ENCODE measurements at regions not wholly inside any gene's neighbourhood (a gene's known extent, or its start where the extent isn't known, plus 50 kb on each side); places are given as distances from the start of the nearest gene placed in this dataset.
"Not testable (repeated sequence)": the region's sequence is repeated elsewhere in the genome, so short reads cannot be mapped to it uniquely, and the experiment has no call there.

DNA sequence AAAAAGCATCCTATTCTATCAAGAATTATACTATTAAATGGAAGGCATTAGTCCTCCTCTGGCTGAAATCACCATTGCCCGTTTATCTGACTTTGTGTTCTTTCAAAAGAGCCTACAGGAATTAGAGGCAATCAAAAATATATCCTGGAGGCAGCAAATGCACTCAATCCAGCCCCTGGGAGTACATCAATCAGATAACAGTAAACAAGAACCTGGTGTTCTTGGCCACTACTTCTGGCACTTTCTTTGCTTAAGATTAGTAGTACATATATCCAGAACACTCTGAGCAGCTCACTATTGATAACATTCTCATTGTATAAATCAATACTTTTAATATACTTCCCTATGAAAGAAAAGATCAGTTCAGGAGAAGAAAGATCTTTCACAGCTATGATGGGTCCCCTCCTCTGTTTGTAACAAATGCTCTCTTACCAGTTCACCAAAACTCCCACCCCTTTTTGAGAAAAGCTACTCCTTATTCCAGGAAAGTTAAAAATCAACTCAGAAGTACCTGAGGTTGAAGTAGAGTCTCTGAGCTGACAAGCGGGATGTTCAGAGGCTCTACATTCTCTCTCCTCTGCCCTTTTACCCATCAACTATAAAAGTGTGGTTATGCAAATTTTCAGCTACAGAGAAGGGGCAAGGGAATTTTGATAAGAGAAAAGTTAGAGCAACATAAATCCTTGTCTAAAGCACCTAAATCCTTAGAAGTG is 176.0 kb downstream of the COX18 start:
- Mint-ChIP-seq H3K36me3 (ENCODE audit: insufficient read depth in 2 of 2) (no peaks in the 10 kb centered on the region), H3K27me3 (ENCODE audit: low read depth) (peaks cover 28% of the 10 kb centered on the region), H3K4me3 (no peak overlapping the region), H3K9me3 (peaks cover 0 to 1% of the 10 kb centered on the region in 2 donors), H3K27ac (no peak overlapping the region), H3K4me1 (ENCODE audit: low read depth) (no peaks in the 10 kb centered on the region)
- no peak for DNase-seq
- no peak for ATAC-seq (replicated peaks in 1 of 2)

DNA sequence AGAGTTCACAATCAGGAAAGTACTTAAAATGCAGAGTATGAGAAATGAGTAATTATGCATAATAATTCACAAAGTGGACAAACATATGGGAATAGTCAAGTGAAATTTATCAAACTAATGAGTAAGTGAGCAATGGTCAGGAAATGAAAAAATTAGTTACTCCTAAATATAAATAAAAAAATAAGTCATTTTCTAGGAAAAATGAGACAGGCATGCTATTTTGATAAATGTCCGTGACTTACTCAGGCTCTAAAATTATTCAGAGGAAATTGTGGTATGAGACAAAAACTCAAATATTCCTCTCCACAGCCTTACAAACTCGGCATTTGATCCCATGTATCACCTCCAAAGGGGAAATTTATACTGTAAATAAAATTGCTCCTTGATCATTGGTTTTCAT is 181.2 kb downstream of the COX18 start:
- Mint-ChIP-seq H3K9me3 (peaks cover 0 to under 1% of the 10 kb centered on the region in 2 donors), H3K36me3 (ENCODE audit: insufficient read depth in 2 of 2) (no peaks in the 10 kb centered on the region), H3K27ac (no peak overlapping the region), H3K27me3 (ENCODE audit: low read depth) (peaks cover 15% of the 10 kb centered on the region), H3K4me1 (ENCODE audit: low read depth) (no peaks in the 10 kb centered on the region), H3K4me3 (no peak overlapping the region)
- no peak for DNase-seq
- no peak for ATAC-seq (replicated peaks in 1 of 2)

DNA sequence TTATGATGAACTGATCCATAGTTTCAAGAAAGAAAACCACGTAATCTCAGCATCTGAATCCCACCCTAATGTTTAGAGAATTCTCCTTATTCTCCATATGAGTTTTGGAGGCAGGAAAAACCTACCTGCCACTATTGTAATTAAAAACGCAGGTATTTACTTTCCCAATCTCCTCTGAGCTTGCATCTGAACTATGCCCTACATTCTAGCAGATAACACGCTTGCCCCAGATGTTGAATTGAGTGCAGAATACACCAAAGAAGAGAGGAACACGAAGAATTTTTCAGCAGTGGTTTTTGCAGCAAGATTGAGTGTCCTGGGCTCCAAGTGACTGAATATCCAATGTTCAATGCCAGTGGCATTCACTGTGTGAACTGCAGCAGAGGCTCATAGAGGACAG is 182.4 kb downstream of the COX18 start:
- no peaks in the 10 kb centered on the region for H3K36me3 Mint-ChIP-seq (ENCODE audit: insufficient read depth in 2 of 2)
- H3K9me3 Mint-ChIP-seq = peaks cover 0 to 1% of the 10 kb centered on the region in 2 donors
- H3K4me3 Mint-ChIP-seq = no peak overlapping the region
- no peak for ATAC-seq (replicated peaks in 1 of 2)
- no peak overlapping the region for H3K27ac Mint-ChIP-seq
- no peak for DNase-seq
- H3K27me3 Mint-ChIP-seq (ENCODE audit: low read depth) = peaks cover 5% of the 10 kb centered on the region
- no peaks in the 10 kb centered on the region for H3K4me1 Mint-ChIP-seq (ENCODE audit: low read depth)

DNA sequence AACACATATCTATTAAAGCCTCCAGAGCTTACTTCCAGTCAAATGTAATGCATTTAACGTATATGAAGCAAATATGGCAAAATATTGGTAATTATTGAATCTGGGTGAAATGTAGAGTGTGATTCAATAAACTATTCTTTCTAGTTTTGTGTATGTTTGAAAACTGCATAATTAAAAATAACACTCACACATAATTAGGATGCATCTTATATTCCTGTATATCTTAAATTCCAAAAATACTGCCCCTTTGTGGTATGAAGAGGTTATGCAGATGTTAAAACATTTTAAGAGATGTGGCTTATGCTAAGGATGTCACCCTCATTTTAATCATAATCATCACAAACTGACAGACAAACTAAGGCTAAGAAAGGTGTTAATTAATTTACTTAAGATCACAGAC is 182.9 kb downstream of the COX18 start:
- peaks cover 0 to 1% of the 10 kb centered on the region in 2 donors for H3K9me3 Mint-ChIP-seq

DNA sequence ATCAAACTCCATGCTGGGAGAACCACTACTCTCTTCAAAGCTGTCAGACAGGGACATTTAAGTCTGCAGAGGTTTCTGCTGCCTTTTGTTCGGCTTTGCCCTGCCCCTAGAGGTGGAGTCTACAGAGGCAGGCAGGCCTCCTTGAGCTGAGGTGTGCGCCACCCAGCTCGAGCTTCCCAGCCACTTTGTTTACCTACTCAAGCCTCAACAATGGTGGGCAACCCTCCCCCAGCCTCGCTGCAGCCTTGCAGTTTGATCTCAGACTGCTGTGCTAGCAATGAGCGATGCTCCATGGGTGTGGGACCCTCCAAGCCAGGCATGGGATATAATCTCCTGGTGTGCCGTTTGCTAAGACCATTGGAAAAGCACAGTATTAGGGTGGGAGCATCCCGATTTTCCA is 185.3 kb downstream of the COX18 start:
- not testable (repeated sequence) for H3K36me3 Mint-ChIP-seq (ENCODE audit: insufficient read depth in 2 of 2); H3K27me3 Mint-ChIP-seq (ENCODE audit: low read depth); H3K9me3 Mint-ChIP-seq; H3K4me1 Mint-ChIP-seq (ENCODE audit: low read depth); H3K4me3 Mint-ChIP-seq; H3K27ac Mint-ChIP-seq; DNase-seq; ATAC-seq (replicated peaks in 1 of 2)

More for the DNA sequence above, 182.9 kb downstream of the COX18 start:
- H3K27ac Mint-ChIP-seq = no peak overlapping the region
- no peak overlapping the region for H3K4me3 Mint-ChIP-seq
- ATAC-seq (replicated peaks in 1 of 2) (no peak), DNase-seq (no peak)
- no peaks in the 10 kb centered on the region for H3K36me3 Mint-ChIP-seq (ENCODE audit: insufficient read depth in 2 of 2)
- no peaks in the 10 kb centered on the region for H3K27me3 Mint-ChIP-seq (ENCODE audit: low read depth)
- no peaks in the 10 kb centered on the region for H3K4me1 Mint-ChIP-seq (ENCODE audit: low read depth)

DNA sequence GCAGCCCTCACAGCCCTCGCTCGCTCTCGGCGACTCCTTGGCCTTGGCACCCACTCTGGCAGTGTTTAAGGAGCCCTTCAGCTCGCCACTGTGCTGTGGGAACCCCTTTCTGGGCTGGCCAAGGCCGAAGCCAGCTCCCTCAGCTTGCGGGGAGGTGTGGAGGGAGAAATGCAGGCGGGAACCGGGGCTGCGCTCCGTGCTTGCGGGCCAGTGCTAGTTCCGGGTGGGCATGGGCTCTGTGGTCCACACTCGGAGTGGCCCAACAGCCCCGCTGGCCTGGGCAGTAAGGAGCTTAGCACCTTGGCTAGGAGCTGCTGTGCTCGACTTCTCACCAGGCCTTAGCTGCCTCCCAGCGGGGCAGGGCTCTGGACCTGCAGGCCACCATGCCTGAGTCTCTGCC is 192.6 kb downstream of the COX18 start:
- Mint-ChIP-seq H3K4me1 (ENCODE audit: low read depth) (no peaks in the 10 kb centered on the region), H3K27me3 (ENCODE audit: low read depth) (no peaks in the 10 kb centered on the region), H3K36me3 (ENCODE audit: insufficient read depth in 2 of 2) (no peaks in the 10 kb centered on the region), H3K9me3 (no peaks in the 10 kb centered on the region), H3K4me3 (no peak overlapping the region), H3K27ac (no peak overlapping the region)
- DNase-seq (no peak), ATAC-seq (replicated peaks in 1 of 2) (no peak)

DNA sequence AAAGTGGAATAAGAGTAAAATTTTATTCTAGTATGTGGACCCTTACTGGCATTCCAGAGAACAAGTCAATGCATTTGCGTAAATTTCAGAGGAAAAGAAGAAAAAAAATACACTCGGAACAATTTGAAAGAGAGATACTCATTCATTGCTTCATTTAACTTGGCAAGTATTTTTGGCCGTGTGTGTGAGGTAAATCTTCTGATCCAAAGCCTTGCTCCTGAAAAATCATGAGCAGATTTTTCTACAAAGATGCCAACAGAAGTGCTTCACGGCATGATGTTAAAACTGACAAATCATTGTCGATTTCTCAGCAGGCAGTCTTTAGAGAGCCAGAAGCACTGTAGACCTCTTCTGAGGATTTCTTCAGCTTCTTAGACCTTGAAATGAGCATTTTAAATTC is 194.0 kb downstream of the COX18 start:
- Mint-ChIP-seq H3K27me3 (ENCODE audit: low read depth) (no peaks in the 10 kb centered on the region), H3K36me3 (ENCODE audit: insufficient read depth in 2 of 2) (no peaks in the 10 kb centered on the region), H3K4me3 (no peak overlapping the region), H3K27ac (no peak overlapping the region), H3K9me3 (no peaks in the 10 kb centered on the region), H3K4me1 (ENCODE audit: low read depth) (no peaks in the 10 kb centered on the region)
- DNase-seq (no peak), ATAC-seq (replicated peaks in 1 of 2) (no peak)

DNA sequence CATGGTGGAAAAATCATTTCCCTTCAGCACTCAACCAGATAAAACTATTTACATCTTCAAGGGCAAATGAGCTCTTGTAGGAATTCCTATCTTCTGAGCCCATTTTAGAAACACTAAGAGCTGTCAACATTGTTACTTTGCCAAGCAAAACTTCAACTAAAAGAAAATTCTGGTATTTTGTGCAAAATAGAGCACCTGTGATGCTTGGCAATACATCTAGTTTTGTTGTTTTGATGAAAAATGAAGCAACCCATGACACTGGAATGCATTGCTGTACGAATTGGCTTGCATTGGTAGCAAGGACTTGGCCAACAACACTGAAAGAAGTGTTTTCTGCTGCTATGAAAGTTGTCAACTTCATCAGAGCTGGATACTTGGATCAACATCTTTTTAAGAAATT is 194.4 kb downstream of the COX18 start:
- Mint-ChIP-seq H3K36me3 (ENCODE audit: insufficient read depth in 2 of 2) (no peaks in the 10 kb centered on the region), H3K27me3 (ENCODE audit: low read depth) (no peaks in the 10 kb centered on the region), H3K9me3 (no peaks in the 10 kb centered on the region), H3K4me1 (ENCODE audit: low read depth) (no peaks in the 10 kb centered on the region), H3K27ac (no peak overlapping the region), H3K4me3 (no peak overlapping the region)
- DNase-seq = no peak
- no peak for ATAC-seq (replicated peaks in 1 of 2)

DNA sequence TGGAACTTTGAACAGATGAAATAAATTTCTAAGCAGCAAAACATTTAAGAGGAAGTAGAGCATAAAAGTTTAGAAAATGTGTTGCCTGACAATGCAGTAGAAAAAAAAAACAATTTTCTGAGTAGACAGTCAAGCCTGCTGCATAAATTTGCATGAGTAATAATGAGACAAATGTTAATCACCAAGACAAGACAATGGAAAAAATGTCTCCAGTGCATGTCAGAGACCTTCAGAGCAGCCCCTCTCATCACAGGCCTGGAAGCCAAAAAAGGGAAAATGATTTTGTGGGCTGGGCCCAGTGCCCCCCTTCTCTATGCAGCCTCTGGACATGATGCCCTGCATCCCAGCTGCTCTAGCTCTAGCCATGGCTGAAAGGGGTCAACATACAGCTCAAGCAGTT is 204.6 kb downstream of the COX18 start:
- peaks cover 6% of the 10 kb centered on the region for H3K27me3 Mint-ChIP-seq (ENCODE audit: low read depth)
- H3K9me3 Mint-ChIP-seq = peaks cover 0 to 3% of the 10 kb centered on the region in 2 donors
- ATAC-seq (replicated peaks in 1 of 2) (peak; percentile 45 to 49), DNase-seq (no peak)
- H3K4me3 Mint-ChIP-seq = no peak overlapping the region
- no peak overlapping the region for H3K27ac Mint-ChIP-seq
- peaks cover 0 to 3% of the 10 kb centered on the region in 2 donors for H3K36me3 Mint-ChIP-seq (ENCODE audit: insufficient read depth in 2 of 2)
- no peaks in the 10 kb centered on the region for H3K4me1 Mint-ChIP-seq (ENCODE audit: low read depth)

DNA sequence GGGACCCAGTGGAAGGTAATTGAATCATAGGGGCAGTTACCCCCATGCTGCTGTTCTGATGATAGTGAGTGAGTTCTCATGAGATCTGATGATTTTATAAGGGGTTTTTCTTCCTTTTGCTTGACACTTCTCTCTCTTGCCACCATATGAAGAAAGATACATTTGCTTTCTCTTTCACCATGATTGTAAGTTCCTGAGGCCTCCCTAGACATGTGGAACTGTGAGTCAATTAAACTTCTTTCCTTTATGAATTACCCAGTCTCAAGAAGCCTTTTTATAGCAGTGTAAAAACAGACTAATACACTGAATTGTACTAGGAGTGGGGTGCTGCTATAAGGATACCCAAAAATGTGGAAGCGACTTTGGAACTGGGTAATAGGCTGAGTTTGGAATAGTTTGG is 205.2 kb downstream of the COX18 start:
- H3K9me3 Mint-ChIP-seq; H3K27ac Mint-ChIP-seq; H3K27me3 Mint-ChIP-seq (ENCODE audit: low read depth); DNase-seq; H3K36me3 Mint-ChIP-seq (ENCODE audit: insufficient read depth in 2 of 2); H3K4me3 Mint-ChIP-seq; H3K4me1 Mint-ChIP-seq (ENCODE audit: low read depth): not testable (repeated sequence)
- ATAC-seq (replicated peaks in 1 of 2) = peak; percentile 58 to 60

DNA sequence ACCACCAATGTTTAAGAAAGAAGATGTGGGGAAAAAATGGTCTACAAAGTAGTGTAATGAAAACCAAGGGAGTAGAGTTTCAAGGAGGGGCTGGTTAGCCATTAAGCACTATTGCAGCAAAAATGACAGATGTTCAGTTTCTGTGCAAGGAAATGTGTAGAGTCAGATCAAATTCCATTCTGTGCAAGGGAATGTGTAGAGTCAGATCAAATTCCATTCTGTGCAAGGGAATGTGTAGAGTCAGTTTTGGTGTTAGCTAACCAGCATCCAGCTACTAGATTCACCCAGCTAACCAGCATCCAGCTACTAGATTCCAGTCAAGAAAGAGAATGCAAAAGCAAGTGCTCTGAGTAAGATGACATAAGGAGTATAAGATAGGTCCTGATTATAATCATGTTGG is 208.8 kb downstream of the COX18 start:
- Mint-ChIP-seq H3K27me3 (ENCODE audit: low read depth) (no peaks in the 10 kb centered on the region), H3K9me3 (peaks cover 0 to 3% of the 10 kb centered on the region in 2 donors)

DNA sequence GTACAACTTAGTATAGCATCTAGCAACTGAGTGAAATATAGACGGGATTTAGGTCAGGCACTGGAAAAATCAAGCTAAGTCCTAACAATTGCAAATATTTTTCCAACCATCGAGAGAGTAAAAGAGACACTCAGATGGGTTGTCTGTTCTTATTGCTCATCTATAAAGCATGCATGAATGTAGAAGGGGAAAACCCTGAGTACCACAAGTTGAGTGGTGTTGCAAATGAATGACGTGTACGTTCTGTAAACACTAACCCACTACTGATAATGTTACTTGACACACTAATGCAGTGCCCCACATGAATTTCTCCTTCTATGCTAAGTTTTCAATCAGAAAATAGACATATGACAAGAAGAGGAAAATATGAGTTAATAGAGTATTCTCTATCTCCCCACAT is 211.2 kb downstream of the COX18 start:
- peak; percentile 74 to 79 for ATAC-seq (replicated peaks in 1 of 2)

More for the DNA sequence above, 208.8 kb downstream of the COX18 start:
- Mint-ChIP-seq H3K4me1 (ENCODE audit: low read depth) (no peaks in the 10 kb centered on the region), H3K4me3 (no peak overlapping the region), H3K36me3 (ENCODE audit: insufficient read depth in 2 of 2) (peaks cover 0 to 1% of the 10 kb centered on the region in 2 donors), H3K27ac (no peak overlapping the region)
- ATAC-seq (replicated peaks in 1 of 2) (no peak), DNase-seq (no peak)

DNA sequence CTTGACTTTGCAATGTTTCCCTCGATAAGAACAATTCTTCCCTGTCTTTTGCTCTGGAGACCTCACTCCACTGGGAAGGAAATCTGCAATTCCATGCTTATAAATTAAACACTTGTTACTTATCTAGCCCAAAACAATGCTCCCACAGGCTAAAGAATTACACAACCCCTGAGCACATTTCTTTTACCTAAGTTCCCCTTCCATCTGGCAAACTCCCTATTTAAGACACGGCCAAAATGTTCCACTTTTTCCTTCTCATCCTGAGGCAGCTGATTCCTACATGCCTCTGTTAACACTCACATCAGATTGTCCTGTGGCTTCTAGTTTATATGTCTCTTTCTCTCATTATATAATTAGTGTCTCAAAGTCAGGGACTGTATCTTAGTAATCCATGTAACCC is 211.7 kb downstream of the COX18 start:
- Mint-ChIP-seq H3K9me3 (peaks cover 0 to 5% of the 10 kb centered on the region in 2 donors), H3K4me3 (no peak overlapping the region), H3K36me3 (ENCODE audit: insufficient read depth in 2 of 2) (no peaks in the 10 kb centered on the region), H3K27ac (no peak overlapping the region), H3K4me1 (ENCODE audit: low read depth) (no peaks in the 10 kb centered on the region), H3K27me3 (ENCODE audit: low read depth) (no peaks in the 10 kb centered on the region)
- no peak for DNase-seq
- ATAC-seq (replicated peaks in 1 of 2) = no peak

More for the DNA sequence above, 211.2 kb downstream of the COX18 start:
- Mint-ChIP-seq H3K36me3 (ENCODE audit: insufficient read depth in 2 of 2) (no peaks in the 10 kb centered on the region), H3K4me3 (no peak overlapping the region), H3K27me3 (ENCODE audit: low read depth) (no peaks in the 10 kb centered on the region), H3K9me3 (peaks cover 0 to 3% of the 10 kb centered on the region in 2 donors), H3K27ac (no peak overlapping the region), H3K4me1 (ENCODE audit: low read depth) (no peaks in the 10 kb centered on the region)
- no peak for DNase-seq

DNA sequence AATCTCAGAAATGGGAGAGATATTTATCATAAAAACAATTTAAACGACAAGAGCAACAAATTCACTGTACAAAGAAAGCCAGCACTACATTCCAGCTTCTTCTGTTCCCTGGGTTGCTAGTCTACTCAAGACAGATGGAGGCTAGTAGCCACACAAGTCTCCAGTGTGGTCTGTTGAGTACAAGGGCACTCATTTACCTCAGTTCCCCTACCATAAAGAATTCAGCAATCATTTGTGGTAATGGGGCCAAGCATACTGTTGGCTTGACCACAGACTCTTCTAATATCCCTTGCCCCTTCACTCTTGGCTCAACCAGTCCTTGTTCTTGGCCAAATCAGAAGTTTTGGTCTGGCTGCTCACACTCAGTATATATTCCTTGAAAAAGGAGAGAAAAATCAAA is 212.3 kb downstream of the COX18 start:
- no peaks in the 10 kb centered on the region for H3K4me1 Mint-ChIP-seq (ENCODE audit: low read depth)
- ATAC-seq (replicated peaks in 1 of 2) (no peak), DNase-seq (no peak)
- peaks cover 0 to 5% of the 10 kb centered on the region in 2 donors for H3K9me3 Mint-ChIP-seq
- no peaks in the 10 kb centered on the region for H3K27me3 Mint-ChIP-seq (ENCODE audit: low read depth)
- peaks cover 0 to 1% of the 10 kb centered on the region in 2 donors for H3K36me3 Mint-ChIP-seq (ENCODE audit: insufficient read depth in 2 of 2)
- H3K4me3 Mint-ChIP-seq = no peak overlapping the region
- H3K27ac Mint-ChIP-seq = no peak overlapping the region
